Smooth muscle cell (in vitro differentiated cells): ENCODE measurements at regions not wholly inside any gene's neighbourhood (a gene's known extent, or its start where the extent isn't known, plus 50 kb on each side); places are given as distances from the start of the nearest gene placed in this dataset. TPM values are rescaled to one million over a fixed set of nuclear protein-coding genes. Genes with fewer than 3 reads are reported as not detected.
"Not testable (repeated sequence)": the region's sequence is repeated elsewhere in the genome, so short reads cannot be mapped to it uniquely, and the experiment has no call there.

Experiments
- DNase-seq: peaks from one replicate; lab custom pipeline; 2025; ENCODE audit not compliant: unreplicated experiment; lab: John Stamatoyannopoulos, UW
- H2AFZ ChIP-seq: fragments of 200-600 bp; sonication (generic); 2 replicates; pipeline ENCODE4 v1.6.0; 2016; ENCODE audit warnings: antibody characterized with exemption, low read depth, mild to moderate bottlenecking
- H3F3A ChIP-seq: fragments of 200-600 bp; sonication (generic); 2 replicates; pipeline ENCODE4 v1.6.0; 2017; ENCODE audit warnings: antibody characterized with exemption, low read depth
- H3K27ac ChIP-seq: fragments of 200-600 bp; sonication (generic); 2 replicates; pipeline ENCODE4 v1.5.1; 2016; ENCODE audit warnings: low read depth, mild to moderate bottlenecking
- H3K27me3 ChIP-seq: fragments of 200-600 bp; sonication (generic); 2 replicates; pipeline ENCODE4 v1.6.1; 2016; ENCODE audit warnings: low read depth, mild to moderate bottlenecking
- H3K36me3 ChIP-seq: fragments of 200-600 bp; sonication (generic); 2 replicates; pipeline ENCODE4 v1.5.1; 2016; ENCODE audit warnings: low read depth
- H3K4me1 ChIP-seq: fragments of 200-600 bp; sonication (generic); 2 replicates; pipeline ENCODE4 v1.5.1; 2016; ENCODE audit warnings: low read depth
- H3K4me2 ChIP-seq: fragments of 200-600 bp; sonication (generic); 2 replicates; pipeline ENCODE4 v1.6.0; 2016; ENCODE audit warnings: mild to moderate bottlenecking
- H3K4me3 ChIP-seq: fragments of 200-600 bp; sonication (generic); 2 replicates; pipeline ENCODE4 v1.5.1; 2016; ENCODE audit warnings: mild to moderate bottlenecking
- H3K79me2 ChIP-seq: fragments of 200-600 bp; sonication (generic); 2 replicates; pipeline ENCODE4 v1.6.0; 2016; ENCODE audit warnings: low read depth, mild to moderate bottlenecking
- H3K9ac ChIP-seq: fragments of 200-600 bp; sonication (generic); 2 replicates; pipeline ENCODE4 v1.6.0; 2016; ENCODE audit warnings: low read depth
- H3K9me3 ChIP-seq: fragments of 200-600 bp; sonication (generic); replicated peaks from 2 replicates; pipeline ENCODE4 v1.5.1; 2016; ENCODE audit warnings: low read depth
- H4K20me1 ChIP-seq: fragments of 200-600 bp; sonication (generic); 2 replicates; pipeline ENCODE4 v1.6.0; 2016; ENCODE audit warnings: low read depth
- WGBS: methylation state at CpG from one replicate; pipeline ENCODE4 v1.1.7; 2016; ENCODE audit warnings: low lambda C conversion rate; 5-methylcytosine and 5-hydroxymethylcytosine counted together
- small RNA-seq: library from RNA; depleted of rRNA; stranded (forward); fragments of <200 nt; gene quantifications from one replicate; pipeline ENCODE3, GENCODE V24; 2014
- TF ChIP-seq, protein P1 (sequence below): fragments of 200-600 bp; sonication (generic); IDR thresholded peaks from 2 replicates; pipeline ENCODE4 v1.5.1; 2017; ENCODE audit warnings: borderline replicate concordance, mild to moderate bottlenecking, antibody characterized with exemption; ENCODE audit not compliant: insufficient read depth, poor library complexity, severe bottlenecking

GRCh38 chrX:9403374-9403773, 61.5 kb upstream of the TBL1X start:
- peaks cover 4% of the 10 kb centered on the region for H3K9me3 ChIP-seq
- H3K27ac ChIP-seq, result no peak overlapping the region
- TF ChIP-seq, protein P1, sequence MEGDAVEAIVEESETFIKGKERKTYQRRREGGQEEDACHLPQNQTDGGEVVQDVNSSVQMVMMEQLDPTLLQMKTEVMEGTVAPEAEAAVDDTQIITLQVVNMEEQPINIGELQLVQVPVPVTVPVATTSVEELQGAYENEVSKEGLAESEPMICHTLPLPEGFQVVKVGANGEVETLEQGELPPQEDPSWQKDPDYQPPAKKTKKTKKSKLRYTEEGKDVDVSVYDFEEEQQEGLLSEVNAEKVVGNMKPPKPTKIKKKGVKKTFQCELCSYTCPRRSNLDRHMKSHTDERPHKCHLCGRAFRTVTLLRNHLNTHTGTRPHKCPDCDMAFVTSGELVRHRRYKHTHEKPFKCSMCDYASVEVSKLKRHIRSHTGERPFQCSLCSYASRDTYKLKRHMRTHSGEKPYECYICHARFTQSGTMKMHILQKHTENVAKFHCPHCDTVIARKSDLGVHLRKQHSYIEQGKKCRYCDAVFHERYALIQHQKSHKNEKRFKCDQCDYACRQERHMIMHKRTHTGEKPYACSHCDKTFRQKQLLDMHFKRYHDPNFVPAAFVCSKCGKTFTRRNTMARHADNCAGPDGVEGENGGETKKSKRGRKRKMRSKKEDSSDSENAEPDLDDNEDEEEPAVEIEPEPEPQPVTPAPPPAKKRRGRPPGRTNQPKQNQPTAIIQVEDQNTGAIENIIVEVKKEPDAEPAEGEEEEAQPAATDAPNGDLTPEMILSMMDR, result no peak
- DNase-seq, result no peak
- no peak overlapping the region for H2AFZ ChIP-seq
- no peak overlapping the region for H3K4me2 ChIP-seq
- H3F3A ChIP-seq, result no peaks in the 10 kb centered on the region
- no peaks in the 10 kb centered on the region for H3K36me3 ChIP-seq
- no peaks in the 10 kb centered on the region for H3K79me2 ChIP-seq
- H3K4me1 ChIP-seq, result no peaks in the 10 kb centered on the region
- H4K20me1 ChIP-seq, result no peaks in the 10 kb centered on the region
- WGBS, result 77% methylated on average over 4 of the region's 4 CpGs
- H3K4me3 ChIP-seq, result no peak overlapping the region
- no peak overlapping the region for H3K9ac ChIP-seq
- H3K27me3 ChIP-seq, result no peaks in the 10 kb centered on the region

DNA sequence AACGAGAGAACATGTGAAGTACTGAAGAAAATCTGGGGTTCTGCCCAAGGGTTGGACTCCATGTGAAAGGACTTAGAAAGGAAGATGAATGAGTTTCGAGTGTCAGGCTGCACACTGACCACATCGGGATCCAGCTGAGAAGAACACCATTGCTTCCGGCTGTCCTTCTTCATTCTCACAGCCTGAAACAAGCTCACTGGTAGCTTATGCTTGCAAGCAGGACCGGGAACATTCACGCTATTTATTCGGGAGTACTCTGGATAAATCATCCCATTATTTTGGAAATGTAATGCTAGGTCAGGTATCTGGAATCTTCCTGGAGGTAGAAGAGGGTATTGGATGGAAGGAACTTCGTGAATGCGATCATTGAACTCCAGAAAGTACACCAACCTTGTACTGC, 59.2 kb upstream of the TBL1X start:
- not testable (repeated sequence) for H3K9me3 ChIP-seq, H3K27ac ChIP-seq, H3K9ac ChIP-seq, H3K4me3 ChIP-seq, H3K36me3 ChIP-seq, H3K4me1 ChIP-seq, H3K79me2 ChIP-seq, H3K27me3 ChIP-seq, H3K4me2 ChIP-seq, H2AFZ ChIP-seq, H4K20me1 ChIP-seq, DNase-seq, H3F3A ChIP-seq
- WGBS, result 83% methylated on average over 9 of the region's 9 CpGs

- not testable (repeated sequence) for DNase-seq, H3K27ac ChIP-seq, H3F3A ChIP-seq, H3K4me1 ChIP-seq, H3K9me3 ChIP-seq, H3K4me2 ChIP-seq, H2AFZ ChIP-seq, H3K27me3 ChIP-seq, H3K9ac ChIP-seq, H3K4me3 ChIP-seq, H3K36me3 ChIP-seq, H4K20me1 ChIP-seq, H3K79me2 ChIP-seq
- WGBS, result 94% methylated on average over 9 of the region's 11 CpGs
These were observed 54.0 kb upstream of the TBL1X start for GRCh38 chrX:9410889-9411288.

- not testable (repeated sequence) for H3F3A ChIP-seq, H3K79me2 ChIP-seq, H2AFZ ChIP-seq, H3K27me3 ChIP-seq, DNase-seq, H3K4me2 ChIP-seq, H3K27ac ChIP-seq, H3K9me3 ChIP-seq, H4K20me1 ChIP-seq, H3K9ac ChIP-seq, H3K4me1 ChIP-seq, H3K4me3 ChIP-seq, H3K36me3 ChIP-seq
- WGBS, result 86% methylated on average over 16 of the region's 16 CpGs
These were observed 53.2 kb upstream of the TBL1X start for GRCh38 chrX:9411682-9412081.

DNA sequence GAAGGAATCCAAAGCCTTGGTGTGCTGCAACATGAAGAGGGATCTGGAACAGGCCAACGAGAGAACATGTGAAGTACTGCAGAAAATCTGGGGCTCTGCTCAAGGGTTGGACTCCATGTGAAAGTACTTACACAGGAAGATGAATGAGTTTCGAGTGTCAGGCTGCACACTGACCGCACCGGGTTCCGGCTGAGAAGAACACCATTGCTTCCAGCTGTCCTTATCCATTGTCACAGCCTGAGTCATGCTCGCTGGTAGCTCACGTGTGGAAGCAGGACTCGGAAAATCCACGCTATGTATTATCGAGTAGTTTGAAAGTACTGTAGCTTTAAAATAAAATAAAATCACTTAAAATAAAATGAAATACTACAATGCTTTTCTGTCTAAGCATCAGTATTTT, 50.4 kb upstream of the TBL1X start:
- no peak for DNase-seq
- H3K79me2 ChIP-seq, result no peaks in the 10 kb centered on the region
- no peaks in the 10 kb centered on the region for H3K36me3 ChIP-seq
- no peaks in the 10 kb centered on the region for H3K4me1 ChIP-seq
- H3K4me3 ChIP-seq, result no peak overlapping the region
- H3K4me2 ChIP-seq, result no peak overlapping the region
- no peak overlapping the region for H3K27ac ChIP-seq
- H2AFZ ChIP-seq, result no peak overlapping the region
- 87% methylated on average over 10 of the region's 10 CpGs for WGBS
- H3K9ac ChIP-seq, result no peak overlapping the region
- H3K27me3 ChIP-seq, result no peaks in the 10 kb centered on the region
- no peaks in the 10 kb centered on the region for H4K20me1 ChIP-seq
- H3K9me3 ChIP-seq, result no peaks in the 10 kb centered on the region
- TF ChIP-seq, protein P1, result no peak
- H3F3A ChIP-seq, result no peaks in the 10 kb centered on the region

Small RNAs in the stretch of these regions (small RNA-seq; reads per million reads assigned to genes)
- not detected for gene AC119618.1
- gene RNA5SP499, result not detected
